Keratinocyte (primary cell): ENCODE measurements at regions not wholly inside any gene's neighbourhood (a gene's known extent, or its start where the extent isn't known, plus 50 kb on each side); places are given as distances from the start of the nearest gene placed in this dataset.

Experiments
- DNase-seq: peaks from one replicate; pipeline ENCODE4 v3.0.0-alpha.2; 2011; ENCODE audit warnings: low read depth, missing footprints, low spot score
- FAIRE-seq: peaks from 2 replicates; lab custom pipeline; 2011; peaks lifted over from hg19 to GRCh38; lab: Jason Lieb, UNC
- H2AFZ ChIP-seq: 2 replicates; pipeline ENCODE4 v1.6.0; 2012; ENCODE audit warnings: low read length, control low read depth, inconsistent platforms; ENCODE audit not compliant: control insufficient read depth
- H3K27ac ChIP-seq: 2 replicates; pipeline ENCODE4 v1.5.1; 2011; ENCODE audit warnings: low read length; ENCODE audit not compliant: control insufficient read depth, insufficient read depth
- H3K27me3 ChIP-seq: 3 replicates; pipeline ENCODE4 v1.6.0; 2011; ENCODE audit warnings: low read length; ENCODE audit not compliant: control insufficient read depth, insufficient read depth; ENCODE audit errors: extremely low read depth
- H3K36me3 ChIP-seq, 2 experiments: 2 replicates in 1 of 2; 3 replicates in 1 of 2; pipeline ENCODE4 v1.5.1; 2011; ENCODE audit warnings: low read length in 2 of 2, mild to moderate bottlenecking in 1 of 2; ENCODE audit not compliant: control insufficient read depth in 2 of 2, insufficient read depth in 2 of 2; ENCODE audit errors: extremely low read depth in 1 of 2
- H3K4me1 ChIP-seq: 3 replicates; pipeline ENCODE4 v1.5.1; 2011; ENCODE audit warnings: low read length; ENCODE audit not compliant: control insufficient read depth, insufficient read depth; ENCODE audit errors: extremely low read depth
- H3K4me2 ChIP-seq: 3 replicates; pipeline ENCODE4 v1.6.0; 2011; ENCODE audit warnings: low read depth, low read length; ENCODE audit not compliant: control insufficient read depth, insufficient read depth; ENCODE audit errors: extremely low read depth
- H3K4me3 ChIP-seq, 3 experiments: fragments of 200-600 bp in 1 of 3; sonication (generic) in 1 of 3; 2 replicates in 2 of 3; 3 replicates in 1 of 3; pipeline ENCODE4 v1.5.1; 2011 to 2016; ENCODE audit warnings: low read length in 3 of 3, mild to moderate bottlenecking in 3 of 3, control low read depth in 2 of 3, inconsistent platforms in 1 of 3, low read depth in 1 of 3, mixed read lengths in 1 of 3, mixed run types in 1 of 3, moderate library complexity in 1 of 3; ENCODE audit not compliant: control insufficient read depth in 2 of 3, insufficient read depth in 2 of 3; ENCODE audit errors: extremely low read depth in 1 of 3
- H3K79me2 ChIP-seq: 2 replicates; pipeline ENCODE4 v1.6.0; 2012; ENCODE audit warnings: low read length; ENCODE audit not compliant: control insufficient read depth, insufficient read depth
- H3K9ac ChIP-seq: 3 replicates; pipeline ENCODE4 v1.6.0; 2011; ENCODE audit warnings: low read length; ENCODE audit not compliant: control insufficient read depth, insufficient read depth; ENCODE audit errors: extremely low read depth
- H3K9me1 ChIP-seq: 3 replicates; pipeline ENCODE4 v1.6.0; 2011; ENCODE audit warnings: low read length; ENCODE audit not compliant: control insufficient read depth, insufficient read depth; ENCODE audit errors: extremely low read depth
- H3K9me3 ChIP-seq: 2 replicates; pipeline ENCODE4 v1.5.1; 2012; ENCODE audit warnings: low read depth, low read length; ENCODE audit not compliant: control insufficient read depth
- H4K20me1 ChIP-seq: 3 replicates; pipeline ENCODE4 v1.6.0; 2011; ENCODE audit warnings: low read length; ENCODE audit not compliant: control insufficient read depth, insufficient read depth; ENCODE audit errors: extremely low read depth
- EZH2 ChIP-seq: IDR thresholded peaks from one replicate; pipeline ENCODE4 v1.6.1; 2012; ENCODE audit warnings: inconsistent platforms, mild to moderate bottlenecking, low read length, moderate library complexity
- dilution Hi-C: fragments of 300-500 bp; cut with MboI; formaldehyde crosslinking; loops from one replicate; pipeline ENCODE4 v1.7.0; 2020; ENCODE audit warnings: low sequenced_read_pairs; ENCODE audit not compliant: extremely low pct_ligation_motif_present
- TF ChIP-seq, protein P1 (sequence below), 3 experiments: IDR thresholded peaks in 1 of 3; conservative IDR thresholded peaks in 1 of 3; optimal IDR thresholded peaks in 1 of 3; 2 replicates in 2 of 3; 3 replicates in 1 of 3; pipeline versions ENCODE3 to v1.5.1; 2011; ENCODE audit warnings: low read length in 3 of 3, mild to moderate bottlenecking in 3 of 3, moderate library complexity in 2 of 3, control low read depth in 1 of 3, inconsistent platforms in 1 of 3; ENCODE audit not compliant: insufficient read depth in 2 of 3; ENCODE audit errors: extremely low read depth in 1 of 3

DNA sequence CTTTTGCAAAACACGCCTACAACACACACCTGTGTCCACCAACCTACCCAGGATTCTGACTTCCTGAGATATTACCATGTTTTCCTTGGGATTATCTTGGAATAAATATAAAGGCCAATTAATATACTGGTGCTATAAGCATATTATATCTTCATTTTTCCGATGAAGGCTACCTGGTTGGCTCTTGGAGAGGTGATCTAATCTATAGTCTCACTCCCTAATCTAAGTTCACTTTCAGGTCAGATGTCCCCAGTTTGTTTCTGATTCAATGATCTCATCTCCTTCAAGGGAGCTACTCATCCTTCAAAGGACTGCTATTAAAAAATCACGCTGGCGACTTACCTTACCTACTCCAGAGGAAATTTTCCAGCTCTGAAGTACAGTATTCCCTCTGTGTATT, 517.5 kb downstream of the KLF5 start:
- Histone ChIP-seq H3K4me3 (no peak overlapping the region), H3K27ac (no peak overlapping the region), H3K36me3 (no peaks in the 10 kb centered on the region), H4K20me1 (no peaks in the 10 kb centered on the region), H3K4me1 (no peaks in the 10 kb centered on the region), H3K9me3 (no peaks in the 10 kb centered on the region), H3K9me1 (no peaks in the 10 kb centered on the region), H3K27me3 (no peaks in the 10 kb centered on the region), H3K9ac (no peak overlapping the region), H3K79me2 (no peaks in the 10 kb centered on the region), H3K4me2 (no peak overlapping the region), H2AFZ (no peak overlapping the region)
- TF ChIP-seq EZH2: no peak
- TF ChIP-seq, protein P1, sequence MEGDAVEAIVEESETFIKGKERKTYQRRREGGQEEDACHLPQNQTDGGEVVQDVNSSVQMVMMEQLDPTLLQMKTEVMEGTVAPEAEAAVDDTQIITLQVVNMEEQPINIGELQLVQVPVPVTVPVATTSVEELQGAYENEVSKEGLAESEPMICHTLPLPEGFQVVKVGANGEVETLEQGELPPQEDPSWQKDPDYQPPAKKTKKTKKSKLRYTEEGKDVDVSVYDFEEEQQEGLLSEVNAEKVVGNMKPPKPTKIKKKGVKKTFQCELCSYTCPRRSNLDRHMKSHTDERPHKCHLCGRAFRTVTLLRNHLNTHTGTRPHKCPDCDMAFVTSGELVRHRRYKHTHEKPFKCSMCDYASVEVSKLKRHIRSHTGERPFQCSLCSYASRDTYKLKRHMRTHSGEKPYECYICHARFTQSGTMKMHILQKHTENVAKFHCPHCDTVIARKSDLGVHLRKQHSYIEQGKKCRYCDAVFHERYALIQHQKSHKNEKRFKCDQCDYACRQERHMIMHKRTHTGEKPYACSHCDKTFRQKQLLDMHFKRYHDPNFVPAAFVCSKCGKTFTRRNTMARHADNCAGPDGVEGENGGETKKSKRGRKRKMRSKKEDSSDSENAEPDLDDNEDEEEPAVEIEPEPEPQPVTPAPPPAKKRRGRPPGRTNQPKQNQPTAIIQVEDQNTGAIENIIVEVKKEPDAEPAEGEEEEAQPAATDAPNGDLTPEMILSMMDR (optimal IDR thresholded peaks at IDR 0.05 in 1 of 3, IDR thresholded peaks at IDR 0.05 in 1 of 3, conservative IDR thresholded peaks at IDR 0.05 in 1 of 3; ENCODE audit: extremely low read depth in 1 of 3, insufficient read depth in 2 of 3, low read length in 3 of 3): no peak
- dilution Hi-C loops: no loop called here
- FAIRE-seq: no peak
- DNase-seq: no peak

DNA sequence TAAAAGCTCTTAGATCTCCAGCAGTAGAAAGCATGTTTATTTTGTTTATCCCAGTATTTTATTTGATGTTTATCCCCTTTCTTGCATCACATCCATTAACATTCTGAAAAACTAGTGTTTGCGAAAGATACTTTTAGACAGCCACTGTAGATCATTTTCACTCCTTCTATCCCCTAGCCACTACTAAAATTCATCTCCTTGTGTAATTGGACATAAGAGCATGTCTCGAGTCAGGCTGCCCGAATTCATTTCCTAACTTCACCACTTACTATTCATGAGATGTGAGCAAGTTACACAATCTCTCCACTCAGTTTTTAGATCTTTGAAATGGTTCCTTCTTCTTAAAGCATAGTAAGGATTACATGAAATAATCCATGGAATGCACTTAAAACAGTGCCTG, 514.0 kb downstream of the KLF5 start:
- Histone ChIP-seq H3K4me1 (no peaks in the 10 kb centered on the region), H4K20me1 (no peaks in the 10 kb centered on the region), H3K27ac (no peak overlapping the region), H3K79me2 (no peaks in the 10 kb centered on the region), H3K9me1 (no peaks in the 10 kb centered on the region), H3K27me3 (no peaks in the 10 kb centered on the region), H3K36me3 (no peaks in the 10 kb centered on the region), H3K9me3 (no peaks in the 10 kb centered on the region), H3K4me3 (no peak overlapping the region), H2AFZ (no peak overlapping the region), H3K4me2 (no peak overlapping the region), H3K9ac (no peak overlapping the region)
- dilution Hi-C loops: no loop called here
- TF ChIP-seq EZH2: no peak
- TF ChIP-seq, protein P1 (optimal IDR thresholded peaks at IDR 0.05 in 1 of 3, IDR thresholded peaks at IDR 0.05 in 1 of 3, conservative IDR thresholded peaks at IDR 0.05 in 1 of 3; ENCODE audit: extremely low read depth in 1 of 3, insufficient read depth in 2 of 3, low read length in 3 of 3): no peak
- no peak for DNase-seq
- FAIRE-seq: no peak
